ENCODE measurements at regions not wholly inside any gene's neighbourhood (a gene's known extent, or its start where the extent isn't known, plus 50 kb on each side); places are given as distances from the start of the nearest gene placed in this dataset.

- TF ChIP-seq, protein P1, sequence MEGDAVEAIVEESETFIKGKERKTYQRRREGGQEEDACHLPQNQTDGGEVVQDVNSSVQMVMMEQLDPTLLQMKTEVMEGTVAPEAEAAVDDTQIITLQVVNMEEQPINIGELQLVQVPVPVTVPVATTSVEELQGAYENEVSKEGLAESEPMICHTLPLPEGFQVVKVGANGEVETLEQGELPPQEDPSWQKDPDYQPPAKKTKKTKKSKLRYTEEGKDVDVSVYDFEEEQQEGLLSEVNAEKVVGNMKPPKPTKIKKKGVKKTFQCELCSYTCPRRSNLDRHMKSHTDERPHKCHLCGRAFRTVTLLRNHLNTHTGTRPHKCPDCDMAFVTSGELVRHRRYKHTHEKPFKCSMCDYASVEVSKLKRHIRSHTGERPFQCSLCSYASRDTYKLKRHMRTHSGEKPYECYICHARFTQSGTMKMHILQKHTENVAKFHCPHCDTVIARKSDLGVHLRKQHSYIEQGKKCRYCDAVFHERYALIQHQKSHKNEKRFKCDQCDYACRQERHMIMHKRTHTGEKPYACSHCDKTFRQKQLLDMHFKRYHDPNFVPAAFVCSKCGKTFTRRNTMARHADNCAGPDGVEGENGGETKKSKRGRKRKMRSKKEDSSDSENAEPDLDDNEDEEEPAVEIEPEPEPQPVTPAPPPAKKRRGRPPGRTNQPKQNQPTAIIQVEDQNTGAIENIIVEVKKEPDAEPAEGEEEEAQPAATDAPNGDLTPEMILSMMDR (IDR thresholded peaks at IDR 0.05; ENCODE audit: borderline replicate concordance, control extremely low read depth, extremely low read depth, insufficient read depth, missing control alignments), result no peak
- in situ Hi-C loops (cut with MboI; ENCODE audit: low sequenced_read_pairs, unreplicated experiment), result no loop called here
- no peak for DNase-seq (ENCODE audit: low spot score)
Observed at GRCh38 chr3:34583451-34583850, 785.0 kb downstream of the PDCD6IP start.

GRCh38 chr3:34584971-34585370, 786.5 kb downstream of the PDCD6IP start:
- in situ Hi-C loops (cut with MboI; ENCODE audit: low sequenced_read_pairs, unreplicated experiment), result no loop called here
- TF ChIP-seq, protein P1 (IDR thresholded peaks at IDR 0.05; ENCODE audit: borderline replicate concordance, control extremely low read depth, extremely low read depth, insufficient read depth, missing control alignments), result no peak
- DNase-seq (ENCODE audit: low spot score), result no peak

- DNase-seq (ENCODE audit: low spot score), result no peak
- TF ChIP-seq, protein P1 (IDR thresholded peaks at IDR 0.05; ENCODE audit: borderline replicate concordance, control extremely low read depth, extremely low read depth, insufficient read depth, missing control alignments), result no peak
- in situ Hi-C loops (cut with MboI; ENCODE audit: low sequenced_read_pairs, unreplicated experiment), result no loop called here
Observed at GRCh38 chr3:34599595-34599994, 801.2 kb downstream of the PDCD6IP start.

DNA sequence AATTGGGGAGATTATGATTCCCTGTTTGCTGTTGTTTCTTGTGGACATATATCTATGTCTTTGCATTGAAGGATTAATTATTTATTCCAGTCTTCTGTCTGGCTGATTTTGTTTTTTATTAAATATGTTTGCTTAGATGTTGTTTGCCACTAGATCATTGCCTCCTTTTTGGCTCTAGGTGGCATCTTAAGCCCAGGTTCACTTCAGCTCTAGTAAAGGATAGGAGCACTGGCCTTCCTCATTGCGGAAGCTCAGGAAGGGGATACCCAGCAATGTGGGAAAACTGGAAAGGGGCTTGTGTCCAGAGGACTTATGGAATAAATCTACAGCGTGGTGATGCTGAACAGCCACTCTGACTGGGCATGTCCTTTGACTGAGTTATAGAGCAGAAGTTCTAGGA, 821.6 kb downstream of the PDCD6IP start:
- DNase-seq (ENCODE audit: low spot score), result no peak
- TF ChIP-seq, protein P1 (IDR thresholded peaks at IDR 0.05; ENCODE audit: borderline replicate concordance, control extremely low read depth, extremely low read depth, insufficient read depth, missing control alignments), result no peak
- in situ Hi-C loops (cut with MboI; ENCODE audit: low sequenced_read_pairs, unreplicated experiment), result no loop called here

DNA sequence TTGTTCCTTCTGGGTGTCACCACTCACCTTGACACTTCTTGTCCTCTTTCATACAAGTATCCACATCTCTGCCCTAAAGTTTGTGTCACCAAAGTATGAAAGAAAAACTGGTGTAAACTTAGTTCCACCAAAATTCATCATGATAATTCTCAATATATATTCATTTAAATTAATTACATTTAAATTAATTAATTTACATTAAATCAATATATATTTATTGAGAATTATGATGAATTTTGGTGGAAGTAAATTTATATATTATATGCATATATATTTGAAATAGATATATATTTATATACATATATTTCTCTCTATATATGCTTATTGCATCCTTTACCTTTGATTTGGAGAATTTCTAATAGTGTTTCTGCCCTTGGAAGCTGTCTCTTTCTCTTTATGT, 828.3 kb downstream of the PDCD6IP start:
- TF ChIP-seq, protein P1 (IDR thresholded peaks at IDR 0.05; ENCODE audit: borderline replicate concordance, control extremely low read depth, extremely low read depth, insufficient read depth, missing control alignments), result no peak
- DNase-seq (ENCODE audit: low spot score), result no peak
- in situ Hi-C loops (cut with MboI; ENCODE audit: low sequenced_read_pairs, unreplicated experiment), result no loop called here

DNA sequence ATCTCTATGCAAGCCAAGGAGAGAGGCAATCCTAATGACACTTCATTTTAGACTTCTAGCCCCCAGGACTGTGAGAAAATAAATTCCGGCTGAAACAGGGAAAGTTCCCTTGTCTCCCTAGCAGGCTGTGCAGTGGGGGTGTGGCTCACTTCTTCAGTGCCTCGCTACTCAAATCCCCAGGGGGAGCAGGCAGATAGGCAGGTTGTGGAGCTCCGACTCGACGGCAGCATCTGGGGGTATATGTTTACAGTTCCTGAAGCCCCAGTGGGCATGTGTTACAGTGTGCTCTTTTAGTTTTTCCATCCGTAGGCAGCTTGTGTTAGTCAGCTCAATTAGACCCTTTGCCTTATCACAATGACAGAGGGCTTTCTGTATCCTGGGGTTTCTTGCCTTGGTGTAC, 836.5 kb downstream of the PDCD6IP start:
- no peak for DNase-seq (ENCODE audit: low spot score)
- TF ChIP-seq, protein P1 (IDR thresholded peaks at IDR 0.05; ENCODE audit: borderline replicate concordance, control extremely low read depth, extremely low read depth, insufficient read depth, missing control alignments), result no peak
- in situ Hi-C loops (cut with MboI; ENCODE audit: low sequenced_read_pairs, unreplicated experiment), result no loop called here

DNA sequence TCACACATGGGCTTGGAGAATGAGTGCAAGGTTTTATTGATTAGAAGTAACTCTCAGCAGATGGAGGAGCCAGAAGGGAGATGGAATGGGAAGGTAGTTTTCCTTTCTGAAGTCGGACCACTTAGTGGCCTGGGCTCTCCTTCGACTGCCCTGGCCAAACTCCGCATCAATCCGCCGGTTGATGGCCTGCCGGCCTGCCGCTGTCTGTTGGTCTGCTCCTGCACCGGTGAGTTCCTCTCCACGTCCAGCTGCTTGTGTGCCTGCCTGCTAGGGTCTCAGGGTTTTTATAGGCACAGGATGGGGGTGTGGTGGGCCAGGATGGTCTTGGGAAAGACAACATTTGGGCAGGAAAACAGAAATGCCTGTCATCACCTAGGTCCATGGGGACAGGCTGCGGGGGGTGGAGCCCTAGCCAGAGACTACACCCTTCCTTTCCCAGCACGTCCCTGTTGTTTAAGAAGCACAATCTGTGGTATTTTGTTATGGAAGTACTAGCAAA, 837.0 kb downstream of the PDCD6IP start:
- TF ChIP-seq, protein P1 (IDR thresholded peaks at IDR 0.05; ENCODE audit: borderline replicate concordance, control extremely low read depth, extremely low read depth, insufficient read depth, missing control alignments), result no peak
- DNase-seq (ENCODE audit: low spot score), result no peak
- in situ Hi-C loops (cut with MboI; ENCODE audit: low sequenced_read_pairs, unreplicated experiment), result no loop called here
